Breast epithelium (tissue), 4 donors: ENCODE measurements at regions not wholly inside any gene's neighbourhood (a gene's known extent, or its start where the extent isn't known, plus 50 kb on each side); places are given as distances from the start of the nearest gene placed in this dataset.

Experiments used
- DNase-seq, 2 donors: peaks; one replicate each; pipeline ENCODE4 v3.0.0-alpha.2; 2019; ENCODE audit warnings: low spot score in 2 of 2
- H3K27ac ChIP-seq, 2 donors: fragments of 200-600 bp; sonication (generic) in 1 of 2; one replicate each; pipeline ENCODE4 v1.5.1; 2016 to 2019; ENCODE audit warnings: mild to moderate bottlenecking in 1 of 2
- H3K27me3 ChIP-seq, 2 donors: fragments of 200-600 bp; sonication (generic) in 1 of 2; one replicate each; pipeline versions ENCODE4 v1.5.1 to v1.6.0; 2017 to 2019; ENCODE audit warnings: control low read depth in 1 of 2, mild to moderate bottlenecking in 1 of 2
- H3K36me3 ChIP-seq: fragments of 200-600 bp; one replicate; pipeline ENCODE4 v1.5.1; 2019
- H3K4me1 ChIP-seq, 2 donors: fragments of 200-600 bp; sonication (generic); one replicate each; pipeline ENCODE4 v1.5.1; 2016 to 2019; ENCODE audit warnings: control low read depth in 1 of 2
- H3K4me3 ChIP-seq, 3 donors: fragments of 200-600 bp; sonication (generic); 1 replicate in 2 of 3; 2 replicates in 1 of 3; pipeline ENCODE4 v1.5.1; 2016 to 2019; ENCODE audit warnings: mild to moderate bottlenecking in 3 of 3, moderate library complexity in 2 of 3
- H3K9me3 ChIP-seq, 2 donors: fragments of 200-600 bp; sonication (generic) in 1 of 2; one replicate each; pipeline ENCODE4 v1.5.1; 2016 to 2019; ENCODE audit warnings: control low read depth in 1 of 2
- POLR2A ChIP-seq: fragments of 450-650 bp; IDR thresholded peaks from one replicate; pipeline ENCODE4 v1.6.1; 2016; ENCODE audit warnings: antibody characterized with exemption, mild to moderate bottlenecking, moderate library complexity
- POLR2AphosphoS5 ChIP-seq, 3 donors: sonication (generic); formaldehyde crosslinking; IDR thresholded peaks; one replicate each; pipeline ENCODE4 v1.6.1; 2017; ENCODE audit warnings: antibody characterized with exemption in 3 of 3
- intact Hi-C: fragments of 100-400 bp; cut with DNase I; formaldehyde crosslinking; loops from one replicate; pipeline ENCODE4 v1.15.1; 2023; ENCODE audit warnings: low total_unique reads
- TF ChIP-seq, protein P1 (sequence below), 3 donors: fragments of 450-650 bp; IDR thresholded peaks; one replicate each; pipeline ENCODE4 v1.5.1; 2016 to 2017; ENCODE audit warnings: antibody characterized with exemption in 3 of 3, mild to moderate bottlenecking in 3 of 3, moderate library complexity in 3 of 3

DNA sequence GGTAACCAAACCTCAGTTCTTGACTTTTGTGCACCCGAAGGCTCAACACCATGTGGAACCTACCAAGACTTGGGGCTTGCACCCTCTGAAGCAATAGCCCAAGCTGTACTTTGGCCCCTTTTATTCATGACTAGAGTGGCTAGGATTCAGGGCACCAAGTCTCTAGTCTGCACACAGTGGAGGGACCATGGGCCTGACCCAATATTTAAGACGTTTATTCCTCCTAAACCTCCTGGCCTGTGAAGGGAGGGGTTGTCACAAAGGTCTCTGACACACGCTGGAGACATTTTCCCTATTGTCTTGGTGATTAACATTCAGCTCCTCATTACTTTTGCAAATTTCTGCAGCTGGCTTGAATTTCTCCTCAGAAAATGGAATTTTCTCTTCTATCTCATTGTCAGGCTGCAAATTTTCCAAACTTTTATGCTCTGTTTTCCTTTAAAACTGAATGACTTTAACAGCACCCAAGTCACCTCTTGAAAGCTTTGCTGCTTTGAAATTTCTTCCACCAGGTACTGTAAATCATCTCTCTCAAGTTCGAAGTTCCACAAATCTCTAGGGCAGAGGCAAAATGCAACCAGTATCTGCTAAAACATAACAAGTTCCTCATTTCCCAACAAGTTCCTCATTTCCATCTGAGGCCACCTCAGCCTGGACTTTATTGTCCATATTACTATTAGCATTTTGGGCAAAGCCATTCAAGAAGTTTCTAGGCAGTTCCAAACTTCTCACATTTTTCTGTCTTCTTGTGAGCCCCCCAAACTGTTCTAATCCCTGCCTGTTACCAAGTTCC is 481.4 kb upstream of the BTBD3 start:
- Histone ChIP-seq H3K4me1 (no peaks in the 10 kb centered on the region), H3K4me3 (no peak overlapping the region), H3K36me3 (no peaks in the 10 kb centered on the region), H3K27me3 (no peaks in the 10 kb centered on the region), H3K27ac (no peak overlapping the region), H3K9me3 (peaks cover 0 to 11% of the 10 kb centered on the region in 2 donors)
- TF ChIP-seq, protein P1, sequence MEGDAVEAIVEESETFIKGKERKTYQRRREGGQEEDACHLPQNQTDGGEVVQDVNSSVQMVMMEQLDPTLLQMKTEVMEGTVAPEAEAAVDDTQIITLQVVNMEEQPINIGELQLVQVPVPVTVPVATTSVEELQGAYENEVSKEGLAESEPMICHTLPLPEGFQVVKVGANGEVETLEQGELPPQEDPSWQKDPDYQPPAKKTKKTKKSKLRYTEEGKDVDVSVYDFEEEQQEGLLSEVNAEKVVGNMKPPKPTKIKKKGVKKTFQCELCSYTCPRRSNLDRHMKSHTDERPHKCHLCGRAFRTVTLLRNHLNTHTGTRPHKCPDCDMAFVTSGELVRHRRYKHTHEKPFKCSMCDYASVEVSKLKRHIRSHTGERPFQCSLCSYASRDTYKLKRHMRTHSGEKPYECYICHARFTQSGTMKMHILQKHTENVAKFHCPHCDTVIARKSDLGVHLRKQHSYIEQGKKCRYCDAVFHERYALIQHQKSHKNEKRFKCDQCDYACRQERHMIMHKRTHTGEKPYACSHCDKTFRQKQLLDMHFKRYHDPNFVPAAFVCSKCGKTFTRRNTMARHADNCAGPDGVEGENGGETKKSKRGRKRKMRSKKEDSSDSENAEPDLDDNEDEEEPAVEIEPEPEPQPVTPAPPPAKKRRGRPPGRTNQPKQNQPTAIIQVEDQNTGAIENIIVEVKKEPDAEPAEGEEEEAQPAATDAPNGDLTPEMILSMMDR (IDR thresholded peaks at IDR 0.05) = no peak
- TF ChIP-seq POLR2AphosphoS5 (IDR thresholded peaks at IDR 0.05) (no peak), POLR2A (no peak)
- DNase-seq = no peak
- intact Hi-C loops = no loop called here

- H3K36me3 ChIP-seq = no peaks in the 10 kb centered on the region
- no peak overlapping the region for H3K27ac ChIP-seq
- TF ChIP-seq, protein P1 (IDR thresholded peaks at IDR 0.05) = no peak
- TF ChIP-seq POLR2A (no peak), POLR2AphosphoS5 (IDR thresholded peaks at IDR 0.05) (no peak)
- H3K4me3 ChIP-seq = no peak overlapping the region
- DNase-seq = no peak
- H3K9me3 ChIP-seq = peaks cover 0 to 11% of the 10 kb centered on the region in 2 donors
- intact Hi-C loops = no loop called here
- H3K4me1 ChIP-seq = no peaks in the 10 kb centered on the region
- no peaks in the 10 kb centered on the region for H3K27me3 ChIP-seq
Observed at GRCh38 chr20:11437090-11437489, 480.6 kb upstream of the BTBD3 start.

GRCh38 chr20:11437611-11438380 is 479.9 kb upstream of the BTBD3 start:
- H3K27me3 ChIP-seq = no peaks in the 10 kb centered on the region
- H3K27ac ChIP-seq = no peak overlapping the region
- intact Hi-C loops = no loop called here
- H3K9me3 ChIP-seq = peaks cover 0 to 11% of the 10 kb centered on the region in 2 donors
- no peak for DNase-seq
- TF ChIP-seq POLR2AphosphoS5 (IDR thresholded peaks at IDR 0.05) = no peak
- TF ChIP-seq POLR2A = no peak
- TF ChIP-seq, protein P1 (IDR thresholded peaks at IDR 0.05) = no peak
- no peaks in the 10 kb centered on the region for H3K4me1 ChIP-seq
- no peaks in the 10 kb centered on the region for H3K36me3 ChIP-seq
- H3K4me3 ChIP-seq = no peak overlapping the region

- Histone ChIP-seq H3K27ac (no peak overlapping the region), H3K4me1 (no peaks in the 10 kb centered on the region), H3K27me3 (no peaks in the 10 kb centered on the region), H3K4me3 (no peak overlapping the region), H3K9me3 (peaks cover 0 to 11% of the 10 kb centered on the region in 2 donors), H3K36me3 (no peaks in the 10 kb centered on the region)
- DNase-seq = no peak
- TF ChIP-seq, protein P1 (IDR thresholded peaks at IDR 0.05) = no peak
- no peak for TF ChIP-seq POLR2AphosphoS5 (IDR thresholded peaks at IDR 0.05)
- TF ChIP-seq POLR2A = no peak
- intact Hi-C loops = no loop called here
Observed at GRCh38 chr20:11438412-11438811, 479.3 kb upstream of the BTBD3 start.
